DMS153 treated with DMSO at 0.1 percent for 48 hours (cell line): ENCODE measurements at regions not wholly inside any gene's neighbourhood (a gene's known extent, or its start where the extent isn't known, plus 50 kb on each side); places are given as distances from the start of the nearest gene placed in this dataset.
"Not testable (repeated sequence)": the region's sequence is repeated elsewhere in the genome, so short reads cannot be mapped to it uniquely, and the experiment has no call there.

ENCODE experiments used
- DNase-seq: peaks from one replicate; lab custom pipeline; 2025; ENCODE audit not compliant: unreplicated experiment; lab: John Stamatoyannopoulos, UW

GRCh38 chr11:96761451-96761850 lies 371.6 kb downstream of the JRKL start:
- no peak for DNase-seq

- DNase-seq = no peak
These were observed 373.4 kb downstream of the JRKL start for GRCh38 chr11:96763244-96763643.

- DNase-seq = no peak
These were observed 388.5 kb downstream of the JRKL start for GRCh38 chr11:96778272-96778671.

GRCh38 chr11:96779030-96779429 lies 389.2 kb downstream of the JRKL start:
- DNase-seq = no peak

GRCh38 chr11:96781082-96781481 lies 391.3 kb downstream of the JRKL start:
- DNase-seq = no peak

- DNase-seq = no peak
These were observed 392.8 kb downstream of the JRKL start for GRCh38 chr11:96782632-96783031.

- no peak for DNase-seq
These were observed 393.5 kb downstream of the JRKL start for GRCh38 chr11:96783311-96783710.

- no peak for DNase-seq
These were observed 395.3 kb downstream of the JRKL start for GRCh38 chr11:96785073-96785472.

- no peak for DNase-seq
These were observed 404.3 kb downstream of the JRKL start for GRCh38 chr11:96794152-96794551.

GRCh38 chr11:96798445-96798844 lies 408.6 kb downstream of the JRKL start:
- DNase-seq = no peak

GRCh38 chr11:96815236-96815635 lies 425.4 kb downstream of the JRKL start:
- no peak for DNase-seq

- DNase-seq = no peak
These were observed 427.9 kb downstream of the JRKL start for GRCh38 chr11:96817482-96818399.

- DNase-seq = no peak
These were observed 437.4 kb downstream of the JRKL start for GRCh38 chr11:96827164-96827563.

GRCh38 chr11:96841792-96842191 lies 452.0 kb downstream of the JRKL start:
- no peak for DNase-seq

GRCh38 chr11:96842731-96843130 lies 452.9 kb downstream of the JRKL start:
- DNase-seq = no peak

- no peak for DNase-seq
These were observed 464.6 kb downstream of the JRKL start for GRCh38 chr11:96854425-96854824.

- DNase-seq = not testable (repeated sequence)
These were observed 471.9 kb downstream of the JRKL start for GRCh38 chr11:96861722-96862121.

- no peak for DNase-seq
These were observed 473.7 kb downstream of the JRKL start for GRCh38 chr11:96863520-96863919.

GRCh38 chr11:96865020-96865419 lies 475.2 kb downstream of the JRKL start:
- no peak for DNase-seq

- no peak for DNase-seq
These were observed 479.4 kb downstream of the JRKL start for GRCh38 chr11:96869207-96869606.

- DNase-seq = no peak
These were observed 485.9 kb downstream of the JRKL start for GRCh38 chr11:96875712-96876111.

- no peak for DNase-seq
These were observed 488.7 kb downstream of the JRKL start for GRCh38 chr11:96878299-96879051.
